SH-SY5Y (cell line): ENCODE measurements at regions not wholly inside any gene's neighbourhood (a gene's known extent, or its start where the extent isn't known, plus 50 kb on each side); places are given as distances from the start of the nearest gene placed in this dataset.

ENCODE experiments used
- GATA2 ChIP-seq: IDR thresholded peaks from 2 replicates; pipeline ENCODE4 v1.6.1; 2011; ENCODE audit warnings: mild to moderate bottlenecking, low read depth, low read length
- GATA3 ChIP-seq: IDR thresholded peaks from 2 replicates; pipeline ENCODE4 v1.6.1; 2011; ENCODE audit warnings: low read depth, mild to moderate bottlenecking, low read length, moderate library complexity

GRCh38 chr20:61052776-61053442, 199.2 kb upstream of the CDH4 start:
- TF ChIP-seq GATA2 (no peak), GATA3 (no peak)
